IgD-negative memory B cell (primary cell): ENCODE measurements at regions not wholly inside any gene's neighbourhood (a gene's known extent, or its start where the extent isn't known, plus 50 kb on each side); places are given as distances from the start of the nearest gene placed in this dataset.
"Not testable (repeated sequence)": the region's sequence is repeated elsewhere in the genome, so short reads cannot be mapped to it uniquely, and the experiment has no call there.

Experiments used
- H3K27ac Mint-ChIP-seq, 3 donors: one replicate each; pipeline ENCODE4 v1.8.0; 2020 to 2022; ENCODE audit warnings: mild to moderate bottlenecking in 3 of 3, mixed read lengths in 3 of 3, moderate library complexity in 1 of 3
- H3K27me3 Mint-ChIP-seq: one replicate; pipeline ENCODE4 v1.8.0; 2021; ENCODE audit warnings: mixed read lengths
- H3K36me3 Mint-ChIP-seq: one replicate; pipeline ENCODE4 v1.8.0; 2020; ENCODE audit warnings: mild to moderate bottlenecking, mixed read lengths
- H3K4me1 Mint-ChIP-seq, 3 donors: one replicate each; pipeline ENCODE4 v1.8.0; 2020 to 2022; ENCODE audit warnings: mixed read lengths in 3 of 3, mild to moderate bottlenecking in 1 of 3
- H3K4me3 Mint-ChIP-seq, 4 donors: one replicate each; pipeline ENCODE4 v1.8.0; 2020 to 2022; ENCODE audit warnings: mild to moderate bottlenecking in 4 of 4, mixed read lengths in 4 of 4, moderate library complexity in 3 of 4
- H3K9me3 Mint-ChIP-seq, 3 donors: one replicate each; pipeline ENCODE4 v1.8.0; 2020 to 2021; ENCODE audit warnings: mixed read lengths in 3 of 3, mild to moderate bottlenecking in 1 of 3

GRCh38 chr3:5568451-5568850 is 380.9 kb downstream of the EDEM1 start:
- H3K36me3 Mint-ChIP-seq: no peaks in the 10 kb centered on the region
- no peak overlapping the region for H3K4me3 Mint-ChIP-seq
- H3K4me1 Mint-ChIP-seq: no peaks in the 10 kb centered on the region
- peaks cover 2% of the 10 kb centered on the region for H3K27me3 Mint-ChIP-seq
- no peak overlapping the region for H3K27ac Mint-ChIP-seq
- H3K9me3 Mint-ChIP-seq: peaks cover 0 to 4% (median 0%) of the 10 kb centered on the region in 3 donors

- peaks cover 0 to 4% (median 0%) of the 10 kb centered on the region in 3 donors for H3K9me3 Mint-ChIP-seq
Observed at GRCh38 chr3:5569152-5569551, 381.6 kb downstream of the EDEM1 start.

GRCh38 chr3:5572168-5572567 is 384.7 kb downstream of the EDEM1 start:
- Mint-ChIP-seq H3K4me3 (no peak overlapping the region), H3K27me3 (no peaks in the 10 kb centered on the region), H3K4me1 (no peaks in the 10 kb centered on the region), H3K27ac (no peak overlapping the region), H3K36me3 (no peaks in the 10 kb centered on the region), H3K9me3 (peaks cover 0 to 2% (median 0%) of the 10 kb centered on the region in 3 donors)

More at GRCh38 chr3:5569152-5569551, 381.6 kb downstream of the EDEM1 start:
- Mint-ChIP-seq H3K36me3 (no peaks in the 10 kb centered on the region), H3K4me1 (no peaks in the 10 kb centered on the region), H3K27me3 (peaks cover 2% of the 10 kb centered on the region), H3K4me3 (no peak overlapping the region), H3K27ac (no peak overlapping the region)

GRCh38 chr3:5576277-5577011 is 388.9 kb downstream of the EDEM1 start:
- Mint-ChIP-seq H3K4me1 (no peaks in the 10 kb centered on the region), H3K9me3 (no peaks in the 10 kb centered on the region), H3K27me3 (peaks cover 3% of the 10 kb centered on the region), H3K36me3 (no peaks in the 10 kb centered on the region), H3K27ac (no peak overlapping the region), H3K4me3 (no peak overlapping the region)

- no peaks in the 10 kb centered on the region for H3K4me1 Mint-ChIP-seq
Observed at GRCh38 chr3:5579139-5579602, 391.7 kb downstream of the EDEM1 start.

GRCh38 chr3:5579946-5580345 is 392.4 kb downstream of the EDEM1 start:
- no peak overlapping the region for H3K4me3 Mint-ChIP-seq

More at GRCh38 chr3:5579139-5579602, 391.7 kb downstream of the EDEM1 start:
- no peaks in the 10 kb centered on the region for H3K36me3 Mint-ChIP-seq
- no peaks in the 10 kb centered on the region for H3K9me3 Mint-ChIP-seq
- H3K27ac Mint-ChIP-seq: no peak overlapping the region
- H3K27me3 Mint-ChIP-seq: peaks cover 3% of the 10 kb centered on the region
- H3K4me3 Mint-ChIP-seq: no peak overlapping the region

GRCh38 chr3:5580826-5581225 is 393.3 kb downstream of the EDEM1 start:
- no peaks in the 10 kb centered on the region for H3K36me3 Mint-ChIP-seq
- no peaks in the 10 kb centered on the region for H3K9me3 Mint-ChIP-seq
- no peaks in the 10 kb centered on the region for H3K4me1 Mint-ChIP-seq
- H3K4me3 Mint-ChIP-seq: no peak overlapping the region
- H3K27me3 Mint-ChIP-seq: peaks cover 3% of the 10 kb centered on the region
- peak overlapping the region in 1 of 3 donors; percentile 36 for H3K27ac Mint-ChIP-seq

More at GRCh38 chr3:5579946-5580345, 392.4 kb downstream of the EDEM1 start:
- no peak overlapping the region for H3K27ac Mint-ChIP-seq
- H3K9me3 Mint-ChIP-seq: no peaks in the 10 kb centered on the region
- H3K4me1 Mint-ChIP-seq: no peaks in the 10 kb centered on the region
- H3K36me3 Mint-ChIP-seq: no peaks in the 10 kb centered on the region
- peaks cover 3% of the 10 kb centered on the region for H3K27me3 Mint-ChIP-seq

- Mint-ChIP-seq H3K9me3 (peaks cover 0 to 2% (median 0%) of the 10 kb centered on the region in 3 donors), H3K27me3 (peaks cover 3% of the 10 kb centered on the region), H3K4me1 (no peaks in the 10 kb centered on the region), H3K4me3 (no peak overlapping the region), H3K36me3 (no peaks in the 10 kb centered on the region), H3K27ac (peak overlapping the region in 1 of 3 donors; percentile 50)
Observed at GRCh38 chr3:5581743-5582142, 394.2 kb downstream of the EDEM1 start.

- Mint-ChIP-seq H3K27ac (no peak overlapping the region), H3K27me3 (peaks cover 3% of the 10 kb centered on the region), H3K4me3 (no peak overlapping the region), H3K9me3 (peaks cover 0 to 2% (median 0%) of the 10 kb centered on the region in 3 donors), H3K4me1 (no peaks in the 10 kb centered on the region), H3K36me3 (no peaks in the 10 kb centered on the region)
Observed at GRCh38 chr3:5583920-5584319, 396.4 kb downstream of the EDEM1 start.

- Mint-ChIP-seq H3K27me3 (peaks cover 3% of the 10 kb centered on the region), H3K4me3 (no peak overlapping the region), H3K9me3 (peaks cover 0 to 2% (median 0%) of the 10 kb centered on the region in 3 donors), H3K4me1 (no peaks in the 10 kb centered on the region), H3K36me3 (no peaks in the 10 kb centered on the region), H3K27ac (no peak overlapping the region)
Observed at GRCh38 chr3:5585085-5585484, 397.6 kb downstream of the EDEM1 start.

- H3K4me3 Mint-ChIP-seq: no peak overlapping the region
- H3K9me3 Mint-ChIP-seq: peaks cover 0 to 9% (median 8%) of the 10 kb centered on the region in 3 donors
- no peaks in the 10 kb centered on the region for H3K4me1 Mint-ChIP-seq
- H3K27ac Mint-ChIP-seq: no peak overlapping the region
- H3K36me3 Mint-ChIP-seq: no peaks in the 10 kb centered on the region
- no peaks in the 10 kb centered on the region for H3K27me3 Mint-ChIP-seq
Observed at GRCh38 chr3:5606884-5607472, 419.5 kb downstream of the EDEM1 start.

- Mint-ChIP-seq H3K27ac (no peak overlapping the region), H3K4me3 (no peak overlapping the region), H3K36me3 (no peaks in the 10 kb centered on the region), H3K4me1 (no peaks in the 10 kb centered on the region), H3K9me3 (peaks cover 0 to 4% (median 3%) of the 10 kb centered on the region in 3 donors), H3K27me3 (no peaks in the 10 kb centered on the region)
Observed at GRCh38 chr3:5607581-5607980, 420.1 kb downstream of the EDEM1 start.

- not testable (repeated sequence) for H3K27me3 Mint-ChIP-seq, H3K36me3 Mint-ChIP-seq, H3K4me1 Mint-ChIP-seq, H3K27ac Mint-ChIP-seq, H3K9me3 Mint-ChIP-seq, H3K4me3 Mint-ChIP-seq
Observed at GRCh38 chr3:5608971-5609370, 421.5 kb downstream of the EDEM1 start.

GRCh38 chr3:5613599-5613998 is 426.1 kb downstream of the EDEM1 start:
- Mint-ChIP-seq H3K27me3 (no peaks in the 10 kb centered on the region), H3K4me3 (no peak overlapping the region), H3K27ac (no peak overlapping the region), H3K9me3 (peaks cover 3 to 4% (median 3%) of the 10 kb centered on the region in 3 donors), H3K4me1 (no peaks in the 10 kb centered on the region), H3K36me3 (no peaks in the 10 kb centered on the region)

GRCh38 chr3:5616873-5617272 is 429.4 kb downstream of the EDEM1 start:
- Mint-ChIP-seq H3K9me3 (peaks cover 3 to 4% (median 3%) of the 10 kb centered on the region in 3 donors), H3K27me3 (no peaks in the 10 kb centered on the region), H3K4me3 (no peak overlapping the region), H3K36me3 (peaks cover 2% of the 10 kb centered on the region), H3K27ac (no peak overlapping the region), H3K4me1 (no peaks in the 10 kb centered on the region)

GRCh38 chr3:5618170-5618569 is 430.7 kb downstream of the EDEM1 start:
- Mint-ChIP-seq H3K36me3 (peaks cover 2% of the 10 kb centered on the region), H3K27me3 (peaks cover 1% of the 10 kb centered on the region), H3K4me1 (no peaks in the 10 kb centered on the region), H3K4me3 (no peak overlapping the region), H3K27ac (no peak overlapping the region), H3K9me3 (peaks cover 3 to 10% (median 3%) of the 10 kb centered on the region in 3 donors)
